SK-N-SH treated with all-trans-retinoic acid at 6 μM for 48 hours (cell line): ENCODE measurements at regions not wholly inside any gene's neighbourhood (a gene's known extent, or its start where the extent isn't known, plus 50 kb on each side); places are given as distances from the start of the nearest gene placed in this dataset.

Experiments used
- BACH2 ChIP-seq: fragments of 250-450 bp; sonication (Bioruptor Pico); IDR thresholded peaks from 2 replicates; pipeline ENCODE4 v1.9.0; 2021; ENCODE audit warnings: mild to moderate bottlenecking, borderline replicate concordance
- ESRRG ChIP-seq: fragments of 250-450 bp; sonication (Bioruptor Pico); IDR thresholded peaks from 2 replicates; pipeline ENCODE4 v1.6.1; 2021; ENCODE audit warnings: mild to moderate bottlenecking
- SNAI2 ChIP-seq: fragments of 250-450 bp; sonication (Bioruptor Pico); IDR thresholded peaks from 2 replicates; pipeline ENCODE4 v1.5.0; 2020; ENCODE audit warnings: mild to moderate bottlenecking, moderate library complexity
- ZFP30 ChIP-seq: fragments of 450-650 bp; formaldehyde crosslinking; IDR thresholded peaks from 2 replicates; pipeline ENCODE4 v1.5.0; 2022; ENCODE audit warnings: mild to moderate bottlenecking, moderate library complexity
- ZNF565 ChIP-seq: fragments of 450-650 bp; formaldehyde crosslinking; conservative IDR thresholded peaks from 2 replicates; pipeline ENCODE4 v1.5.0; 2020; ENCODE audit warnings: low read depth, mild to moderate bottlenecking, moderate library complexity
- ZNF8 ChIP-seq: fragments of 450-650 bp; formaldehyde crosslinking; IDR thresholded peaks from 2 replicates; pipeline ENCODE4 v1.5.0; 2020; ENCODE audit warnings: mild to moderate bottlenecking, moderate library complexity
- TF ChIP-seq, protein P1 (sequence below): fragments of 250-450 bp; sonication (Bioruptor Pico); IDR thresholded peaks from 2 replicates; pipeline ENCODE4 v1.5.0; 2020; ENCODE audit warnings: mild to moderate bottlenecking, moderate library complexity
- TF ChIP-seq, protein P2 (sequence below): fragments of 250-450 bp; sonication (Bioruptor Pico); IDR thresholded peaks from 2 replicates; pipeline ENCODE4 v1.8.0; 2021; ENCODE audit warnings: low read depth, mild to moderate bottlenecking, moderate library complexity, borderline replicate concordance

DNA sequence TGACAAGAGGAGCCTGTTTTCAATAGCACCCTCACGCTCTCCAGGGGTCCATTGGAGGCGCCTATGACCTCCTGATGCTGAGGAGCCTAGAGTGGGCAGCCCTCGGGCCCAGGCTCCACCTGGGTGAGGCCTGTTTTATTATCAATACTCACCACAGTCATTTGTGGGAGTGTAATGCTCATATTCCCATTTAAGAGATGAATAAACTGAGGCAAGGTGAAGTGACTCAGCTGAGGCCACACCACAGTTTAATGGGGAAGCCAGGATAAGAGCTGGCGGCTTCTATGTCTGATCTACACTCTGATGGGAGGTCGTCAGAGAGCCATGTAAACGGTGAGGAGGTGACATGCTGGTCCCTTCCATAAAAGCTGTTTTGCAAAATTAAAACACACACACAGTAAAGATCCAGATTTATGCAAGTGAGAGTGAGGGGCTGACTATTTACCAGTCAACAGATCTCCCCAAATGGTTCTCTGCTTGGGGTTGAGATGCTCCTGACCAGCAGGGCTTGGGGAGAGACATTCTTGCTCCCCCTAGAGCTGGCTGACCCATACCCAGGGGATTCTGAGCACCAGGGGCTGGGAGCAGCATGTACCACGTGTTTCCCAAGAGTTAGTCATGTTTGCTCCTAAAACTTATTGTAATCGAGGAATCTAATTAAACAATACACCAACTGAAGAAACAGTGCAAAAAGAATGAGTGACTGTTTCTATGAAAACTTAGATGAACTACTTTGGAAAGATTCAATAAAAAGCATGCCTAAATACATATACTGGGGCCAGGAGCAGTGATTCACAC is 81.0 kb upstream of the INSIG1 start:
- TF ChIP-seq, protein P1, sequence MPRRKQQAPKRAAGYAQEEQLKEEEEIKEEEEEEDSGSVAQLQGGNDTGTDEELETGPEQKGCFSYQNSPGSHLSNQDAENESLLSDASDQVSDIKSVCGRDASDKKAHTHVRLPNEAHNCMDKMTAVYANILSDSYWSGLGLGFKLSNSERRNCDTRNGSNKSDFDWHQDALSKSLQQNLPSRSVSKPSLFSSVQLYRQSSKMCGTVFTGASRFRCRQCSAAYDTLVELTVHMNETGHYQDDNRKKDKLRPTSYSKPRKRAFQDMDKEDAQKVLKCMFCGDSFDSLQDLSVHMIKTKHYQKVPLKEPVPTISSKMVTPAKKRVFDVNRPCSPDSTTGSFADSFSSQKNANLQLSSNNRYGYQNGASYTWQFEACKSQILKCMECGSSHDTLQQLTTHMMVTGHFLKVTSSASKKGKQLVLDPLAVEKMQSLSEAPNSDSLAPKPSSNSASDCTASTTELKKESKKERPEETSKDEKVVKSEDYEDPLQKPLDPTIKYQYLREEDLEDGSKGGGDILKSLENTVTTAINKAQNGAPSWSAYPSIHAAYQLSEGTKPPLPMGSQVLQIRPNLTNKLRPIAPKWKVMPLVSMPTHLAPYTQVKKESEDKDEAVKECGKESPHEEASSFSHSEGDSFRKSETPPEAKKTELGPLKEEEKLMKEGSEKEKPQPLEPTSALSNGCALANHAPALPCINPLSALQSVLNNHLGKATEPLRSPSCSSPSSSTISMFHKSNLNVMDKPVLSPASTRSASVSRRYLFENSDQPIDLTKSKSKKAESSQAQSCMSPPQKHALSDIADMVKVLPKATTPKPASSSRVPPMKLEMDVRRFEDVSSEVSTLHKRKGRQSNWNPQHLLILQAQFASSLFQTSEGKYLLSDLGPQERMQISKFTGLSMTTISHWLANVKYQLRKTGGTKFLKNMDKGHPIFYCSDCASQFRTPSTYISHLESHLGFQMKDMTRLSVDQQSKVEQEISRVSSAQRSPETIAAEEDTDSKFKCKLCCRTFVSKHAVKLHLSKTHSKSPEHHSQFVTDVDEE (CRISPR knock-in tag) = no peak
- TF ChIP-seq ESRRG (no peak), ZNF565 (CRISPR knock-in tag) (no peak), ZFP30 (CRISPR knock-in tag) (no peak), ZNF8 (CRISPR knock-in tag) (no peak), SNAI2 (CRISPR knock-in tag) (no peak), BACH2 (CRISPR knock-in tag) (no peak)
- TF ChIP-seq, protein P2, sequence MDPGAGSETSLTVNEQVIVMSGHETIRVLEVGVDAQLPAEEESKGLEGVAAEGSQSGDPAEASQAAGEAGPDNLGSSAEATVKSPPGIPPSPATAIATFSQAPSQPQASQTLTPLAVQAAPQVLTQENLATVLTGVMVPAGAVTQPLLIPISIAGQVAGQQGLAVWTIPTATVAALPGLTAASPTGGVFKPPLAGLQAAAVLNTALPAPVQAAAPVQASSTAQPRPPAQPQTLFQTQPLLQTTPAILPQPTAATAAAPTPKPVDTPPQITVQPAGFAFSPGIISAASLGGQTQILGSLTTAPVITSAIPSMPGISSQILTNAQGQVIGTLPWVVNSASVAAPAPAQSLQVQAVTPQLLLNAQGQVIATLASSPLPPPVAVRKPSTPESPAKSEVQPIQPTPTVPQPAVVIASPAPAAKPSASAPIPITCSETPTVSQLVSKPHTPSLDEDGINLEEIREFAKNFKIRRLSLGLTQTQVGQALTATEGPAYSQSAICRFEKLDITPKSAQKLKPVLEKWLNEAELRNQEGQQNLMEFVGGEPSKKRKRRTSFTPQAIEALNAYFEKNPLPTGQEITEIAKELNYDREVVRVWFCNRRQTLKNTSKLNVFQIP = no peak
